Lung microvascular endothelial cell (primary cell): ENCODE measurements at regions not wholly inside any gene's neighbourhood (a gene's known extent, or its start where the extent isn't known, plus 50 kb on each side); places are given as distances from the start of the nearest gene placed in this dataset.
"Not testable (repeated sequence)": the region's sequence is repeated elsewhere in the genome, so short reads cannot be mapped to it uniquely, and the experiment has no call there.

Experiments
- DNase-seq, 2 donors: peaks; one replicate each; pipeline versions ENCODE4 v3.0.0 to v3.0.0-alpha.2; 2010; ENCODE audit warnings: low read depth in 2 of 2

DNA sequence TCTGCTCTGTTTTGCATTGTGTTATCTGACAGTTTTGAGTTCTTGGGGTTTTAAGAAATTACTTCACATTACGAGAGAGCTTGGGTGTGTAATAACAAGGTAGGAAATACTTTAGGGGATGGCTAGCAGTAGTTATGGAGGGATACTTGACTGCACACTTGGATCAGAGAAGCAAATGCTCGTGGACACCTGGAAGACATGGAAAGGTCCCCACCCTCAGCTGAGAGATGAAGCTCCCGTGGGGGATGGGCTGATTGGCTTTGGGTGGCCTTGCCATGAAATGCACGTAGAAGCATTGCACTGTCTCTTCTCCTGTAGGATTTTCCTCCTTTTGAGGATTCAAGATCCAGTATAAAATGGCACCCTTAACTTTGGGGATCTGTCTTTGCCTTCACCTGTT is 61.5 kb upstream of the UNC93A start:
- no peak for DNase-seq

DNA sequence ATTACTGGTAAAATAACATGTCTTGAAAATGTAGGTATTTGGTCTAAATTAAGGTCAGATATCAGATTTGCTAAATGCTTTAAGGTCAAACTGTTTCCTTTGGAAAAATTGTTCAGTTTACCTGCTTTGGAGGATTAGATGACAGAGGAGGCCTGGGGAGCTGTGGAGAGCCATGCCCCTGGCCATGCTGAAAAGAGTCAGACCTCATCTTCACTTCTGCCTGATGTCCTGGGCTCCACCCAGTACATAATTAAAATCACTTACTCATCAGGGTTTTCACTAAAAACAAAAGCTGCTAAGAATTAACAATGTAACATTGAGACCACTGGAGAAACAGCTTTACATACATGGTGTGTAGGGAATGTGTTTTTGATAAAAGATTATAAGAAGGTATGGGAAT is 60.8 kb upstream of the UNC93A start:
- no peak for DNase-seq

DNA sequence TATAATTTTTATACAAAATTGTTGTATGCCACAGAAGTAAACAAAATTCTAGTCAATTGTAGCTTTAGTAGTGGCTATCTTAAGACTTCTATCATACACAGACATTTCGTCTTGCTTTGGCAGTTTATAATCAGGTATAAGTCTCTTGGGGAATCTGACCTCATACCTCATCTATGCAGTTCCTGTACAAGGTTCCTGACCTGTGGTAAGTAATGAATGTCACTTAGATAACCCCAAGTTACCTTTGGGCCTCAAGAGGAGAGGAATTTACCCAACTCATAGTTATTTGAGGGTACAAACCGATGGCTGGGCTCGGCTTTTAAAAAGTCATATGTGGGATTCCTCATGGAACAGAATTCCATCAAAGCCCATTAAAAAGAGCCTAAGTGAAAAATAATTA is 58.8 kb upstream of the UNC93A start:
- no peak for DNase-seq

DNA sequence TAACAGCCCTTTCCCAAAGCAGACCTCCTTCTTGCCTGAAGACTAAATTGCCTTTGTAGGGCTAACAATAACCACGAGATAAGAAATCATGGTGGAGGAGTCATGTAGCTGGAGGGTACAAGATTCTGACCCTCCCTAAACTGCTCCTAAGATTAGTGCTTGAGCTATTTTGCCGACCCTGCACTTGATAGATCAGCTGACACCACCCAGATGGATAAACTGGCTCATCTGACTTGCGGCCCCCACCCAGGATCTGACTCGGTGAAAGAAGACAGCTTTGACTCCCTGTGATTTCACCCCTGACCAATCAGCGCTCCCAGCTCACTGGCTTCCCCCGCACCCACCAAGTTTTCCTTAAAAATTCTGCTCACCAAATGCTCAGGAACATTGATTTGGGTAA is 57.6 kb upstream of the UNC93A start:
- DNase-seq: no peak

DNA sequence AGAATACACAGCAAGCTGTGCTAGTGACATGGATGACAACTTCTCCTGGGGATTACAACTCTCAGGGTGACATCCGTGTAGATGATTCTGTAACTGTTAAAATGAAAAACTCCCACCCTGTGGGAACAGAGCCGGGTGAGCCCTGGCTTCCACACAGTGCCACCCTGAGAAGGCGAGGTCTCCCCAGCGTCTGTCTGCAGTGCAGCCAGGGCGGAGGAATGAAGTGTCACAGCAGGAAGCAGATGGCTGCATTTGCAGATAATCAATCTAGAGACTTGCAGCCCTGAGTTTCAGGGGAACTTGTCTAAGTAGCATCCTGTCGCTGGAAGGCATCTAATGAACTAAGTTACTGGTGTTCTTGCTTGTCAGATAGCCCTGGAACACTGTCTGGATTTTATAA is 56.5 kb upstream of the UNC93A start:
- not testable (repeated sequence) for DNase-seq

DNA sequence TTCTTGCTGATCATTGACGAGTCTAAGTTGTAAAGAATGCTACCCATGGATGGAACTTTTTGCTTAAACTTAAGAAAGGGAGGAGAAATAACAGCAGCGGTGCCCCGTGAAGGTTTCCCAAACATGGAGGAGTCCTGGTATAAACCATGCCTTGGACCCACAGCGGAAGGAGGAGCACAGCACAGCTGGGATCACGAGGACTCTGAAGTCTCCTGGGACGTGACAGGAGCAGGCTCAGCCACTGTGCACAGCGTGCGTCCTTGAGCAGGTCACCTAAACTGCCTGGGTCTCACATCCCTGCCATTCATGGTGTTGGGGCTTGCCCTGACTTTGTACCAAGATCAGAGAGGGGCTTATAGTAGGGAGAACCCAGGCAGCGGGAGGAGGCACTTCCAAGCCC is 56.1 kb upstream of the UNC93A start:
- no peak for DNase-seq

DNA sequence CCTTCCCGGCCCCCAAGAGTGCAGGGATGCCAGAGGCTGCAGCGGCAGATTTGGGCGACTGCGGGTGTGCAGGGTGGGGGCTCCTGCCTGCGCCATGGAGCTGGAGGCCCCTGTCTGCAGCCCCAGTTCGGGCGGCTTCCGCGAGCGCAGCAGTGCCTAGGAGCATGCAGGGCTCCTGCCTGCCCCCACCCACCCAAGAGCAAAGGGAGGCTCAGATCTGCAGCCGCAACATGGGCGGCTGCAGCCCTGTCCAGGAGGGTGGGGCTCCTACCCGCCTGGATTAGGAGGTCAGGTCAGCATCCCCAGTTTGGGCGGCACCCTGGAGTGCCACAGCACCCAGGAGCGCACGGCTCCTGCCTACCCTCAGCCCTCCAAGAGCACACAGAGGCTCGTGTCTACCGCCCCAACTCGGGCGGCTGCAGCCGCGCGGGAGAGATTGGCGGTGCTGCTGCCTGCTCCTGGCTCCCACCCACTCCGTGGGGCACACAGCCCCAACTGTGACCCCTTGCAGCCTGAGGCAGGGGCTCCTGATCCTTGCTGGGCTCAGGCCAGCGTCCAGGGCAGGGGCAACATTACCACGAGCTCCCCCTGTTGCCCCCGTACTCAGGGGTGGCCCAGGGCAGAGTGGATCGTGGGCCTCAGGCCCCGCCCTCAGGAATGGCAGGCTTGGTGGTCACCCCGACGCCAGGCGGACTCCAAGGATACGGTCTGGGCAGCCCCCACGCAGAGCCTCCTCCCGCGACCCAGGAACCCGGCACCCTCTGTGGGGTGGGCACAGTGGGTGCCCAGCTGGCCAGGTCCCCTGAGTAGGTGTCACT is 55.5 kb upstream of the UNC93A start:
- no peak for DNase-seq

DNA sequence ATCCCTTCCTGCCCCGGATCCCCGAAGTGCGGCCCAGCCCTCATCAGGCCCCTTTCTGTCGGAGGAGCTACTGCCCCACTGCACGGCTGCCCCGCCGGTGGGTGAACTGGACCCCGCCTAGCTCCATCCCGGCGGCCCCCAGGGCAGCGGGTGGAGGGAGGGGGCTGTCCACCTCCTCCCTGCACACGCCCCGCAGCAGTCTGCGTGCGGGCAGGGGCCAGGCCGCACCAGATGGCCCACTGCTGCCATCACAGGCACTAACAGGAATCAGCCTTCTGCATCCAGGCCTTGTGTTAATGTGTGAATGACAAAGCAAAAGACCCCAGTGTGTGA is 54.9 kb upstream of the UNC93A start:
- DNase-seq: no peak

DNA sequence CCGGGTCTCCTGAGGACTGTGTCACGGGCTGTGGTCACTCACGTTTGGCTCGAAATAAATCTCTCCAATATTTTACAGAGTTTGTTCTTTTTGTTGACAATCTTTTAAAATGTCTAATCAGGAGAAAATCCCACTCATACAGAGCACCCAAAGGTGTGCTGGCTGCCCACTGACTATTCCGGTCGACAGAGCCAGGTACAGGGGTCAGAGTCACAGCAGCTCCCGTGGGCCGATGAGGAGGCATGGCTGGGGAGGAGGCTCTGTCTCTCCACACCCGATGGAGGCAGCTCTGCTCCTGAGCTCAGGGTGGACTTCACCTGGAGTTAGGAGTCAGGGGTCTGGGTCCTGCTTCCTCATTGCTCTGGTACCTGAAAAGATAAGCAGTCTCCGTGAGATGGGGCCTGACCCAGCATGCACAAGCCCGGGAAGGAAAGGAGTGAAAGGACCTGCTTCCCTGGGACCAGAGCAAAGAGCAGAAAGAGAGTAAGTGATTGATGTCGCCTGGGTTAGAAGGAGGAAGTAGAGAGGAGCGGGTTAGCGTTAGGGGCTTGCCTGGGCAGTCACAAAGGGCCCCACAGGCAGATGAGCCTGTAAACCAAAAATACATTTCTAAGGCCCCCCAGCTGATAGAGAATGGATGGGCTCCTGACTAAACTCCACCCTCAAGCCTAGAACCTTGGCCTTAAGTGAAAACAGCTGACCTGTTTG is 53.5 kb upstream of the UNC93A start:
- DNase-seq: no peak

DNA sequence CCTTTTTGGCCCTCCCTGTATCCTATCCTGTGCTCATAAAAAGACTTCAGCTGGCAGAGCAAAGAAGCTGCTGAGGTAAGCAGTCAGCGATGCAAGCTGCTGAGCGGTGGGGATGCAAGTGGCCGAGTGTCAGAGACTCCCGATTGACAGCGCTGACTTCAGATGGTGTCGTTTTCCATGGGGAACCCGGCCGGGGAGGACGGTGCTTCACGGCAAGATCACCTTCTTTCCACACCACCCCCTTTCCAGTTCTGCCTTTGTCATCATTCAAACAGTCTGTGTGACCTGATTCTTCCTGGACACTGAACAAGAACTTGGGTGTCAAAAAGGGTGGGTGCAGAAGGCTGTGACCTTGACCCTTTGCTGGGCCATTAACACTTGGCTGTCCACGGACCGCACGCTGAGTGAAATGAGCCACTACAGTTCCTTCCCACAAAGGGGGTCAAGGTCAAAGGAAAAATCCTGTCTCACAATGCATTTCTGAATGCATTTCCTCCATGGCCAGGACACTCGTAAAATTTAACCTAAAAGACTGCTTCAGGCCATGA is 52.9 kb upstream of the UNC93A start:
- no peak for DNase-seq

DNA sequence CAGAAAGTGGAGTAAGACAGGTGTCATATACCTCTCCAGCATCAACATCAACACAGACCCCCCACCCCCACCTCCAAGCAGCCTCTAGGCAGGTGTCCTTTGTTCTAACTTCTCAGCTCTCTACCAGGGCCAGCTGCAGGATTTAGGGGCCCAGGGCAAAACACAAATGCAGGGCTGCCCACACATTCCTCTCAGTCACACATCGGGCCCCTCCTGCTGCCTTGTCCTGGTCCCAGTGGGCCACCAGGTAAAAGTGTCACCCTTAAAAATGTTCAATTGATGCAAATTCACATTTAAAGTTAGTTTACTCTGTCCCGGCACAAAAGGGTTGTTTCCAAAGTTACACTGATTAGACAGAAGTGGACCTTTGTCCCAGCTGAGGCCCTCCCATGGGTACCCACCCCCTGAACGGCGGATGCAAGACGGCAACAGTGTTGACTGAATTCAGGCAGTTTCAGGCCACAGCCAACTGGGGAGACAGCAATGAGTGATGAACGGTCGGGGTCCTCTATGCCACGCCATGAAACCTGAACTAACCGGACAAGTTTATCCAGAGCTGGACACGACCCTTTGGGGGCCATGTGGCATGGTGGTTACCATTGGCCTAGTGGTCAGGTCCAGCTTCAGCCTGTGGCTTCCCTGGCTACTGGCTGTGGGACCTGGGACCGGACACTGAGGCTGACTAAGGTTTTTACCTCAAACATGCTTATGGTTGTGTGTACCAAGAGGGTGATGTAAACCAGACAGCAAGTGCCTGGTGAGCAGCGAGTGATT is 52.2 kb upstream of the UNC93A start:
- DNase-seq: no peak

DNA sequence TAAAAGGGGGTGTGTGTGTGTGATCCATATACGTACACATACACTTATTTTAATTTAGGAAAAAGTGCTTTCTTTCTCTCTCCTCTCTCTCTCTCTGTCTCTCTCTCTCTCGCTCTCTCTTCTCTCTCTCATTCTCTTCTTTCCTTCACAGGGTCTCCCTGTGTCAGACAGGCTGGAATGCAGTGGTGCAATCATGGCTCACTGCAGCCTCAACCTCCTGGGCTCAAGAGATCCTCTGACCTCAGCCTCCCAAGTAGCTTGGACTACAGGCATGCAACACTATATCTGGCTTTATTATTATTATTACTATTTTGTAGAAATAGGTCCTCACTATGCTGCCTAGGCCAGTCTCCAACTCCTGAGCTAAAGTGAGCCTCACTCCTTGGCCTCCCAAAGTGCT is 51.6 kb upstream of the UNC93A start:
- not testable (repeated sequence) for DNase-seq

DNA sequence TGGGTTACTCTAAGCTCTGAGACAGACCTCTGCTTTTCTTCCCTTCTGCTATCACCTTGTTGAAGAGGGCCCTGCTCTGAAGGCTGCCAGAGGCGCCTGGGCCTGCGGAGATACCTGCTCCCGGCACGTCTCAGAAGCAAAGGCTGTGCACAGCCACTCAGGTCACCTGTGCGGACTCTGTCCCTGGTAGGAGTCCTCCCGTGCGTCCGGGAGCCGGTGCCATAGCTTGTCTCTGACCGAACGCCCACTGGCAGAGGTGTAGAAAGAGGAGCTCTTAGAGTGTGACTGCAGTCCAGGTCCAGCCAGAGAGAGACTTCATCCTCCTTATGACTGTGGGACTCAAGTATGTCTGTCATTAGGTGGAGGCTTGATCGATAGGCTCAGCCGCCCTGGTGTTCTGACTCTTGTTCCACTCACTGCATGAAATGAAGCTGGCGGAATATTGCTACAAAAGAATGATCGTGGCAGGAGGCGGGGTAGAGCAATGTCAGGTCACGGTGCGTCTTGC is 51.0 kb upstream of the UNC93A start:
- DNase-seq: no peak
